ENCODE measurements at regions not wholly inside any gene's neighbourhood (a gene's known extent, or its start where the extent isn't known, plus 50 kb on each side); places are given as distances from the start of the nearest gene placed in this dataset.

DNA sequence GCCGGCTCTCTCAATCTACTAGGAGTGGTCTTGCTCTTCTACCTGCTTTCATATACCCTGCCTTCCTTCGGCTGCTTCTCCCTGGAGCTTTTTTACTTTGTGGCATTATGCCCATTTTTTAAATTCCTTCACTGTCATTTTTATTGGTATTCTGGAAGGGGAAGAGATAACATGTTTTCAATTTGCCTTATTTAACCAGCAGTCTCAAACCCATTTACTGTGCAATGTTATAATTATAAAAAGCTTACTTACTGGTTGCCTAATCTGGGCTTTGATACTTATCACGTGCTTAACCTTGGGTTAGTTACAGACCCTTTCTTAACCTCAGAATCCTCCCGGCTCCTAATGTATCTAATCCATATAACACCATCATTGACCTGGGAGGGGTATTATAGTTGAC, 128.1 kb downstream of the SIPA1L2 start:
- Histone ChIP-seq H3K27ac (no peak overlapping the region), H3K4me3 (no peak overlapping the region)
- DNase-seq (ENCODE audit: low spot score) = no peak
- TF ChIP-seq, protein P1, sequence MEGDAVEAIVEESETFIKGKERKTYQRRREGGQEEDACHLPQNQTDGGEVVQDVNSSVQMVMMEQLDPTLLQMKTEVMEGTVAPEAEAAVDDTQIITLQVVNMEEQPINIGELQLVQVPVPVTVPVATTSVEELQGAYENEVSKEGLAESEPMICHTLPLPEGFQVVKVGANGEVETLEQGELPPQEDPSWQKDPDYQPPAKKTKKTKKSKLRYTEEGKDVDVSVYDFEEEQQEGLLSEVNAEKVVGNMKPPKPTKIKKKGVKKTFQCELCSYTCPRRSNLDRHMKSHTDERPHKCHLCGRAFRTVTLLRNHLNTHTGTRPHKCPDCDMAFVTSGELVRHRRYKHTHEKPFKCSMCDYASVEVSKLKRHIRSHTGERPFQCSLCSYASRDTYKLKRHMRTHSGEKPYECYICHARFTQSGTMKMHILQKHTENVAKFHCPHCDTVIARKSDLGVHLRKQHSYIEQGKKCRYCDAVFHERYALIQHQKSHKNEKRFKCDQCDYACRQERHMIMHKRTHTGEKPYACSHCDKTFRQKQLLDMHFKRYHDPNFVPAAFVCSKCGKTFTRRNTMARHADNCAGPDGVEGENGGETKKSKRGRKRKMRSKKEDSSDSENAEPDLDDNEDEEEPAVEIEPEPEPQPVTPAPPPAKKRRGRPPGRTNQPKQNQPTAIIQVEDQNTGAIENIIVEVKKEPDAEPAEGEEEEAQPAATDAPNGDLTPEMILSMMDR (IDR thresholded peaks at IDR 0.05) = no peak

DNA sequence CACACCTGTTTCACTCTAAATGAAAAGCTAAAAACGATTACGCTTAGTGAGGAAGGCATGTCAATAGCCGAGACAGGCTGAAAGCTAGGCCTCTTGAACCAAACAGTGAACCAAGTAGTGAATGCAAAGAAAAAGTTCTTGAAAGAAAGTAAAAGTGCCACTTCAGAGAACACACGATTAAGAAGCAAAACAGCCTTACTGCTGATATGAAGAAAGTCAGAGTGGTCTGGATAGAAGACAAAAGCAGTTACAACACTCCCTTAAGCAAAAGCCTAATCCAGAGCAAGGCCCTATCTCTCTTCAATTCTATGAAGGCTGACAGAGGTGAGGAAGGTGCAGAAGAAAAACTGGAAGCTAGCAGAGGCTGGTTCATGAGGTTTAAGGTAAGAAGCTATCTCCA, 130.7 kb downstream of the SIPA1L2 start:
- DNase-seq (ENCODE audit: low spot score) = no peak
- TF ChIP-seq, protein P1 (IDR thresholded peaks at IDR 0.05) = no peak
- Histone ChIP-seq H3K27ac (no peak overlapping the region), H3K4me3 (no peak overlapping the region)

DNA sequence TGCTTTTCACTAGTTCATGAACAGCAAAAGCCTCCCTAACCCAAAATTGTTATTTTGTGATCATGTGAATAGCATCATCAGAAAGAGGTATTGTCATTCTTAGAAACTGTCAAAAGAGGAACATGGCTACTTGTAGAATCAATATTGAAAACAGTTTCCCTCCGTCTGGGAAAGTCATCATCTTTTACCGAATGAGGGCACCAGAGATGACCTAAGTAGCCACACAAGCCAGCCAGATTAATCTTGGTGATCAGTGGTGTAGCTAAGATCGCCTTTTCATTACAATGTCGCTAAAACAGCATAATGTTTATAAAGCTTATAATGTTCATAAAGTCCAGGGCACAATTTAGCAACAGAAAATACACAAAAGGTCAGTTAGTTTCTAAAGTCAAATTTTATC, 136.1 kb downstream of the SIPA1L2 start:
- DNase-seq (ENCODE audit: low spot score) = no peak
- H3K27ac ChIP-seq = no peak overlapping the region
- TF ChIP-seq, protein P1 (IDR thresholded peaks at IDR 0.05) = no peak
- no peak overlapping the region for H3K4me3 ChIP-seq

GRCh38 chr1:232489256-232489655, 140.7 kb downstream of the SIPA1L2 start:
- Histone ChIP-seq H3K27ac (no peak overlapping the region), H3K4me3 (no peak overlapping the region)
- TF ChIP-seq, protein P1 (IDR thresholded peaks at IDR 0.05) = no peak
- no peak for DNase-seq (ENCODE audit: low spot score)

DNA sequence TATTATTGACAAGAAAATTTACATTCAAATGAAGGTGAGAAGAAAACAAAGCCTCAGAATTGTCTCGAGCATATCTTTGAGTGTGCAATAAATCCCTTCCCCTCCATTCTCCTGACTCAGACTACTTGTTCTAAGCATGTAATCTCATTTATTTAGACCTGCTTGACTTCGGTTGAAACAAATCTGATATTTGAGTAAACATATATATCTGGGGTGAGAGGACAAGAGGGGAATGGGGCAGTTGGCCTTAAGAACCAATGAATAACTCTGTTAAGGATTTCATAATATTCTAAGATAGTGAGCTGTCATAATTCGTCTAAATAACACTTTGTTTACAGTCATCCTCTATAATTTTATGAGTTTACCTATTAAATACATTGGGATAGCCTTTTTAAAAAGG, 142.7 kb downstream of the SIPA1L2 start:
- Histone ChIP-seq H3K4me3 (no peak overlapping the region), H3K27ac (no peak overlapping the region)
- TF ChIP-seq, protein P1 (IDR thresholded peaks at IDR 0.05) = no peak

GRCh38 chr1:232486454-232487207, 143.3 kb downstream of the SIPA1L2 start:
- TF ChIP-seq, protein P1 (IDR thresholded peaks at IDR 0.05) = no peak
- no peak overlapping the region for H3K4me3 ChIP-seq
- DNase-seq (ENCODE audit: low spot score) = no peak
- H3K27ac ChIP-seq = peak overlapping the region in 1 of 2 donors; percentile 29

More for the DNA sequence above, 142.7 kb downstream of the SIPA1L2 start:
- no peak for DNase-seq (ENCODE audit: low spot score)

DNA sequence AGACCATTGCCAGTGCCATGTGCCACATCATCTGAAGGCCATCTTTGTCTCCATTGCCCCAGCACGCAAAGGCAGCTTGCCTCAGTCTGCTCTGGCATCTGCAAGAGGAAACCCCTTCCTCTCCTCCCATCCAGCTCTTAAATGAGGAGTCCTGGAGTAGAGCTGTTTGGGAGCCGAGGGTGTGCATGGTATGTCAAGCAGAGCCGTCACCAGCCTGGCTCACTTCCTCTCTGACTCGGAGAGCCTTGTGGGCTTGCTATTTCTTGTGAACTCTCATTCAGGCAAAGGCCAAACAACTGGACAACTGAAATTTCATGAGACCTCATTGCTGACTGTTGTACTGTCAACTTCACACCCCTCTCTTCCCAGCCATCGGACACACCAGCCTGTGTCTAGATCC, 143.9 kb downstream of the SIPA1L2 start:
- H3K27ac ChIP-seq = peak overlapping the region in 1 of 2 donors; percentile 29
- TF ChIP-seq, protein P1 (IDR thresholded peaks at IDR 0.05) = no peak
- no peak overlapping the region for H3K4me3 ChIP-seq
- DNase-seq (ENCODE audit: low spot score) = no peak
